SK-N-MC (cell line): ENCODE measurements at regions not wholly inside any gene's neighbourhood (a gene's known extent, or its start where the extent isn't known, plus 50 kb on each side); places are given as distances from the start of the nearest gene placed in this dataset.

Source experiments
- DNase-seq: peaks from one replicate; pipeline ENCODE4 v3.0.0-alpha.2; 2011; ENCODE audit warnings: low read depth, low spot score
- H3K27ac ChIP-seq: fragments of 200-600 bp; sonication (generic); 2 replicates; pipeline ENCODE4 v1.5.1; 2016; ENCODE audit warnings: mixed run types
- H3K36me3 ChIP-seq: fragments of 200-600 bp; sonication (generic); 2 replicates; pipeline ENCODE4 v1.6.1; 2017; ENCODE audit warnings: antibody characterized with exemption, low read length, mixed read lengths; ENCODE audit not compliant: insufficient read depth
- H3K4me3 ChIP-seq: fragments of 200-600 bp; sonication (generic); 2 replicates; pipeline ENCODE4 v1.5.1; 2016
- H3K9ac ChIP-seq: fragments of 200-600 bp; sonication (generic); 2 replicates; pipeline ENCODE4 v1.8.0; 2017; ENCODE audit warnings: mixed run types, mixed read lengths; ENCODE audit not compliant: insufficient read length
- H3K9me3 ChIP-seq: fragments of 200-600 bp; sonication (generic); 2 replicates; pipeline ENCODE4 v1.6.1; 2017; ENCODE audit warnings: low read depth, mild to moderate bottlenecking, antibody characterized with exemption, low read length, moderate library complexity, mixed read lengths
- EZH2 ChIP-seq: fragments of 200-600 bp; sonication (generic); IDR thresholded peaks from one replicate; pipeline ENCODE4 v1.6.1; 2017; ENCODE audit warnings: antibody characterized with exemption
- FOXP2 ChIP-seq: optimal IDR thresholded peaks from 2 replicates; pipeline ENCODE3; 2011; ENCODE audit warnings: mild to moderate bottlenecking, moderate library complexity; ENCODE audit not compliant: insufficient read depth; ENCODE audit errors: extremely low read length, control extremely low read depth
- POLR2AphosphoS5 ChIP-seq: IDR thresholded peaks from 2 replicates; pipeline ENCODE4 v1.6.1; 2012; ENCODE audit warnings: mild to moderate bottlenecking, low read depth, low read length, borderline replicate concordance

DNA sequence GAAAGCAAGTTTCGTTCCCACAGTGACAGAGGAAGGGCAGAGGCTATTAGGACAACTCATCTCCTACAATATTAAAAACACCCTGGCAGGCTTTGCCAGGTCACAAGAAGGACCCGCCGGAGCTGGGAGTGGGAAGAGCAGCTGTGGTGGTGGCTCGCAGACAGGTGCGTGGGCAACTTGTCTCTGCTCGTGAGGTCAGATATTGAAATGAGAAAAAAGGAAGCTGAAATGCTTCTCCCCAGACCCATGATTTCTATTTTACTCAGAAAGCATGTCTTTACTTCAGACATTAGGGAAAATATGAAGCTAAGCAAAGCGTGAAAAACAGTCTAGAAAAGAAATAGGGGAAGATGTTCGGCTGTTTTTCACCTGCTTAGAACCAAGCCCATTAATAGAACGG is 166.3 kb upstream of the EEF1E1 start:
- Histone ChIP-seq H3K9me3 (no peaks in the 10 kb centered on the region), H3K36me3 (no peaks in the 10 kb centered on the region), H3K9ac (no peak overlapping the region), H3K4me3 (no peak overlapping the region), H3K27ac (no peak overlapping the region)
- TF ChIP-seq POLR2AphosphoS5 (no peak), FOXP2 (no peak), EZH2 (no peak)
- no peak for DNase-seq

DNA sequence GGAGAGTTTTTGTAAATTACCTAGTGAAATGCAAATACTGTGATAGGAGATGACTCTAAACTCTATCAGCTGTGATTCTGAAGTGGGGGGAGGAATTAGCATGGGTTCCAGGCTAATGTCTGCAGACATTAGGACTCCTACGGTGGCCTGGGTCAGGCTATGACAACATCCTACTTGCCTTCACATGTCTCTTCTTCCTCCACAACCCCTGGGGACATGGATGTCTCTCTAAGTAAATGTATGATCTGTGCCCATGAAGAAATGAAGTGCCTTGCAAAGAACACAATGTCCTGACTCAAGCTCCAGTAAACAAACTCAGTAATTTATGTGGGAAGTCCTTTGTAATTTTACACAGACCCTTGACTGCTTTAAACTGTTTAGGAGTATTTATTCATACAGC is 165.8 kb upstream of the EEF1E1 start:
- Histone ChIP-seq H3K36me3 (no peaks in the 10 kb centered on the region), H3K9me3 (no peaks in the 10 kb centered on the region), H3K9ac (no peak overlapping the region), H3K27ac (no peak overlapping the region), H3K4me3 (no peak overlapping the region)
- no peak for TF ChIP-seq POLR2AphosphoS5
- TF ChIP-seq FOXP2 = no peak
- DNase-seq = no peak

DNA sequence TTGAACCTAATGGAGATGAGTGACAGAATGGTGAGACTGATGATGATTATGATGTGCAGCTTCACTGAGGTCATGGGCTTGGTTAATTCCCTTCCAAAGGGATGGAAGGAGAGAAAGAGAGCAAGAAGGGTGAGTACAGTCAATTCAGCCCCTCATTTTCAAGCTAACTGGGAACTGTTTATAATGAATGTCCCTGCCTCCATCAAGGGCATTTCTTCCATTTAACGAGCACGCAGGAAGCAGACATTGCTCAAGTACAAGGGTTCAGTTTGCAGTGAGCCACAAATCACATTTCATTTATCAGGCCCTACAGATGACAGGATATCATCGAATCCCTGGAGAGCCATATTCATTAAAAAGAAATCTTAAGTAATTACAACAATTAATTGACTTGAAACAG is 158.3 kb upstream of the EEF1E1 start:
- Histone ChIP-seq H3K9ac (no peak overlapping the region), H3K9me3 (no peaks in the 10 kb centered on the region), H3K4me3 (no peak overlapping the region), H3K36me3 (no peaks in the 10 kb centered on the region), H3K27ac (no peak overlapping the region)
- TF ChIP-seq EZH2 (no peak), FOXP2 (no peak), POLR2AphosphoS5 (no peak)
- no peak for DNase-seq

DNA sequence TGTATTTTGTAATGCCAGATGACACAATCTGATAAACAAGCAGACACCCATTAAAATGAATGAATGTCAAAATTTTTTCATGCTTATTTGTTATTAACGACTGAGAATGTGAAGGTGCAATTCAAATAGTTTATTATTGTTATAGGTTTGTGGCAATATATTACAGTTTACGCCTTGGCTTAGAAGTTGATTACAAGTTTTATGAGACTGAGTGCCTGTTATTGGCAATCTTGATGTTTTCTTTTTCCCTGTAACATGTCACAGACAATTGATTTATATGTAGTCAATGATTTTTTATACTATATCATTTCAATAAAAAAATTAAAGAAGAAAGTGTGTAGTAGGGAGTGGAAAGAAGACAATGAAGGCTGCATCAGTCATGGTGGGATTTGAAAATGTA is 144.1 kb upstream of the EEF1E1 start:
- Histone ChIP-seq H3K36me3 (no peaks in the 10 kb centered on the region), H3K9ac (no peak overlapping the region), H3K27ac (no peak overlapping the region), H3K9me3 (no peaks in the 10 kb centered on the region), H3K4me3 (no peak overlapping the region)
- TF ChIP-seq EZH2 (no peak), POLR2AphosphoS5 (no peak), FOXP2 (no peak)
- no peak for DNase-seq

DNA sequence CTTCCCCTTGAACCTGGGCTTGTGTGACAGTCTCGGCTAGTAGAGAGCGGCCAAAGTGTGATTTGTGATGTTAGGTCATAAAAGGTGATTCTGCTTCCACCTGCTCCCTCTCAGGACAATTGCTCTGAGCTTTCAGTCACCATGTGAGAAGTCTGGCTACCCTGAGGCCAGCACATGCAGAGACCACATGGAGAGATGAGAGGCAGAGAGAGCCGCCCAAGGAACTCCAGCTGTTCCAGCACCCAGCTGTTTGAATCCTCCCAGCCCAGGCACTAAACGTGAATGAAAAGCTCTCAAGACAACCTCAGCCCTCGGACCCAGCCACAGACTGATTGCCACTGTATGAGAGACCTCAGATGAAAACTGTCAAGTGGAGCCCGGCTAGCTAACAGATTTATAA is 143.4 kb upstream of the EEF1E1 start:
- no peak for DNase-seq
- Histone ChIP-seq H3K4me3 (no peak overlapping the region), H3K36me3 (no peaks in the 10 kb centered on the region), H3K27ac (no peak overlapping the region), H3K9ac (no peak overlapping the region), H3K9me3 (no peaks in the 10 kb centered on the region)
- TF ChIP-seq POLR2AphosphoS5 (no peak), EZH2 (no peak), FOXP2 (no peak)

DNA sequence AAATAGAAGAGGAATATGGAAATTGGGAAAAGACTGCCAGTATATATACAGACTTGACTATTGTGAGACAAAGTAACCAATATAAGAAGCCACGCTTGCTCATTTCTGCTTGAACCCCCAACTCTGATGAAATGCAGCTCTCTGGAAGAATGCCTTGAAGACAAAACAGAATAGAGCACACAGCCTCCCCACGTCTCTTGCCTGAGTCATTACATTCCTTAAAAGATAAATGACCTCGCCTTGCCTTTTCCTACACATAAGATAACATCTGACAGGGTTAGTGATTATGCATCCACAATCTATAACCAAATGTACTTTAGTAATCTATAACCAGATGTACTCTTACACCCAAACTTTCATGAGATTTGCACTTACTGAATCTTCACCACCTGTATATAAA is 141.1 kb upstream of the EEF1E1 start:
- no peak overlapping the region for H3K4me3 ChIP-seq
- H3K27ac ChIP-seq = no peak overlapping the region
- no peaks in the 10 kb centered on the region for H3K36me3 ChIP-seq
- no peaks in the 10 kb centered on the region for H3K9me3 ChIP-seq
- TF ChIP-seq EZH2 (no peak), POLR2AphosphoS5 (no peak), FOXP2 (no peak)
- H3K9ac ChIP-seq = no peak overlapping the region
- no peak for DNase-seq

DNA sequence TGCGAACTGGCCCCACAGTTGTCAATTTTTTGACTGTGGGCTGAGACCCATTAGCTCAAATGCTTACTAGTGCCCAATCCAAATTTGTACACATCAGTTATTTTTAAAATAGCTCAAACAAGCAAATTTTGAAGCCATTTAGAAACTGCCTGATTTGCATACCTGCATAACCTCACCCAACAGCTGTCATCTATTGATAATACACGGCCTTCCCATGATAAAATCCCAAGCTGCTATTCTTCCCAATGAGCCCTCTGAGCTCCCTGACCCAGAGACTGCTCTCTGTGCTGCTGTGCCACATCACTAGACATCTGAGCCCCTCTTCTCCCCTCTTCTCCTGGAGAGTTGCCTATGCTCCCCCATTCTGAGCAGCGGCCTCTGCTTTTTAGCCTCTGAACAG is 140.5 kb upstream of the EEF1E1 start:
- H3K9ac ChIP-seq = no peak overlapping the region
- H3K9me3 ChIP-seq = no peaks in the 10 kb centered on the region
- DNase-seq = no peak
- TF ChIP-seq FOXP2 = no peak
- no peak for TF ChIP-seq EZH2
- no peak for TF ChIP-seq POLR2AphosphoS5
- no peak overlapping the region for H3K4me3 ChIP-seq
- H3K27ac ChIP-seq = no peak overlapping the region
- H3K36me3 ChIP-seq = no peaks in the 10 kb centered on the region

DNA sequence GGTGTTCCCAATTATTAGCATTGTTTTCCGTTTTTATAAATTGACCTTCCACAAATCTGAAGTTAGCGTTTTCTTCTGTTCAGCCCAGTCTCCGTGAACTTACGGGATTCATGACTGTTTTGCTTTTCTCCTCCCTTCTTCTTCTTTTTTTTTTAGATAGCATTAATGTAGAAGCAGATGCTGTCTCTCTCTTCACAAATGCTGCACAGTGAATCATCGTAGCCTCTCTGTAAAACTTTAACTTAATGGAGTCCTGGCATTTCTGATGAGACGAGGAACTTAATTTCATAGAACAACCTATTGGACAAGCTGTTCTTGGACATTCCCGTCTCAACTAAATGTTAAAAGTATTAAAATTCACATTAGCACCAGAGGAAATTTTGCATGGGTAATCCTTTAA is 138.0 kb upstream of the EEF1E1 start:
- H3K9ac ChIP-seq = no peak overlapping the region
- 0 out of 2 replicates have a peak overlapping the region, but pooled peaks have one; percentile 13 for H3K27ac ChIP-seq
- H3K9me3 ChIP-seq = no peaks in the 10 kb centered on the region
- no peak overlapping the region for H3K4me3 ChIP-seq
- no peak for TF ChIP-seq FOXP2
- no peak for TF ChIP-seq POLR2AphosphoS5
- TF ChIP-seq EZH2 = no peak
- DNase-seq = no peak
- no peaks in the 10 kb centered on the region for H3K36me3 ChIP-seq

DNA sequence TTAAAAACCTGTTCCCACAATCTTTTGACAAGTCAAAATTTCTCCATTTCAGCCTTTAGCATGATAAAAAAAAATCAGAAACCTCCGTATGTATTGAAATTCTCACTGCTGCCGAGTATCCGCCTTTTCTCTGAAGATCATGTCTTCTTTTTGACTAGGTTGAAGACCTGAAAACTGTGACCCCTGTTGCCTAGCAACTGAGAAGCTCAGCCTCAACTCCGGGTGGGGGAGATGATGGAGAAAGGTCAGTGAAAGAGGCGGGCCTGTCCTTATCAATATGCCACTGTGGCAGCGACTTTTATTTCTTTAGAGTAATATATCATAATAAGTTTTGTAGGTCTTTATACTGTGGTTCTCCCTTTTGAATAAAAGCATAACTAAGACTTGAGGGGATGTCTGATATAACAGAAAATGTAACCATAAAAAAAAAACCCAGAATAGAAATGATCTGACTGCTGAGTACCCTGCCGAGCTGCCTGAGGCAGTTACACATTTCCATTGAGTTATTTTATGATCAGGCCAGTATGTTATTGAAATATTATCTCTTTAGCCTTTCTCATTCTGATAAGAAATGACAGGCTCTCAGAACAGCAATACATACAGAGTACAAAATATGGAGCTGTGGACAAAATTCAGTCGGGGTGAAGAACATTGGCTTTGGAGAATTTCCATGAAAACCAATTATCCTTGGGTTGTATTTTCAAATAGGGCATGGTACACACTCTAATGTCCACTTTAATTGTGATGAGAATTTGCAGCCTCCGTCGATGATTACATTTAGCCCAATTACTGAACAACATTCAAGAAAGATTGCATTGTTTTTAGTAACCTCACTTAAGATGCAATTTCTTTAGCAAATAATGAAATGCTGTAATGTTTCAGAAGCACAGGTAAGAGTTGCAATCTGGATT is 136.7 kb upstream of the EEF1E1 start:
- TF ChIP-seq FOXP2 = no peak
- TF ChIP-seq EZH2 = no peak
- no peak for TF ChIP-seq POLR2AphosphoS5
- Histone ChIP-seq H3K36me3 (no peaks in the 10 kb centered on the region), H3K9me3 (no peaks in the 10 kb centered on the region), H3K9ac (no peak overlapping the region), H3K4me3 (peak overlapping the region; percentile 49), H3K27ac (no peak overlapping the region)
- DNase-seq = no peak
